Skin epidermis (tissue), 12 donors: ENCODE measurements at regions not wholly inside any gene's neighbourhood (a gene's known extent, or its start where the extent isn't known, plus 50 kb on each side); places are given as distances from the start of the nearest gene placed in this dataset.
"Not testable (repeated sequence)": the region's sequence is repeated elsewhere in the genome, so short reads cannot be mapped to it uniquely, and the experiment has no call there.

Experiments
- H3K27ac ChIP-seq, 21 experiments: fragments of 200-600 bp; sonication (generic) in 11 of 21; one replicate each; pipeline ENCODE4 v1.5.0; 2020; ENCODE audit warnings: mild to moderate bottlenecking in 3 of 21, inconsistent platforms in 2 of 21, moderate library complexity in 2 of 21
- H3K4me3 ChIP-seq, 7 experiments: fragments of 200-600 bp; sonication (generic) in 2 of 7; one replicate each; pipeline ENCODE4 v1.5.0; 2020; ENCODE audit warnings: inconsistent platforms in 2 of 7, mild to moderate bottlenecking in 2 of 7, moderate library complexity in 1 of 7

DNA sequence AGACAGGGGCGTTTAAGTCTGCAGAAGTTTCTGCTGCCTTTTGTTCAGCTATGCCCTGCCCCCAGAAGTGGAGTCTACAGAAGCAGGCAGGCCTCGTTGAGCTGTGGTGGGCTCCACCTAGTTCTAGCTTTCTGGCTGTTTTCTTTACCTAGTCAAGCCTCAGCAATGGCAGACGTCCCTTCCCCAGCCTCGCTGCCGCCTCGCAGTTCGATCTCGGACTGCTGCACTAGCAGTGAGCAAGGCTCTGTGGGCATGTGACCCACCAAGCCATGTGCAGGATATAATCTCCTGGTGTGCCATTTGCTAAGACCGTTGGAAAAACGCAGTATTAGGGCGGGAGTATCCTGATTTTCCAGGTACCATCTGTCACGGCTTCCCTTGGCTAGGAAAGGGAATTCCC lies 742.7 kb upstream of the NRXN1 start:
- not testable (repeated sequence) for H3K4me3 ChIP-seq, H3K27ac ChIP-seq

- Histone ChIP-seq H3K27ac (no peak overlapping the region), H3K4me3 (no peak overlapping the region)
Observed at GRCh38 chr2:51760441-51760840, 728.5 kb upstream of the NRXN1 start.

DNA sequence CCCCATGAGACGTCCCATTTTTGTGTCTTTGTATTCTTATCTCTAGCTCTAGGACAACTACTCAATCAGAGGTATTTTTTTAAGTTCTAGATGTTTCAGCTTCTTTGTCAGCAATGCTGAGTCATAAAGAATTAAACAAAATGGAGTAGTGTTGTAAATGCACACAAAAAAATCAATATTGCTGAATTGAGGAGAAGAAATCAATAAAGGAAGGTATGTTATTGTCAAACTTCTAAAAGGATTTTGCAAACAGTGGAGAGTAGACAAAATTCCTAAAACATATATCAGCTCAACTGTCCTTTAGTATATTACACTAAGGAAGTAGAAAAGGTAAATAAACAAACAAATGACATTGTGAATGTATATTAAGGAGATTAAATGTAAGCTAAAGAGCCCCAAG lies 726.1 kb upstream of the NRXN1 start:
- no peak overlapping the region for H3K27ac ChIP-seq

DNA sequence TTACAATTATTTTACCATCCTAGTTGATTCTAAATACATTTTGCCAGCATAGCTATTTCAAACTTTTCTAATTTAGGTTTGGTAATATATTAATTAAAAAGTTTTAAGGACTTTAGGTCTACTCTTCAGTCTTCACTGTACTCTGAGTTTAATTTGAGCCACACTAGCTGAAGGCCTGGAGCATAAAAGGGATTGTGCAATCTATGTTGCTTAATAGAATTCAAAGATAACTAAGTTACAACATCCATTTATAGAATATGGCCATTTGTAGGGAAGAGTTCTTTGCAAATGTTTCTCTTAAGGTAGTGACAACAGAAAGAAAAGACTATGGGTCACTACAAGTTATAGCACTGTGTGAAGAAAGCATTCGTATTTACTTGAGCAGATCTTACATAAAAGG lies 702.2 kb upstream of the NRXN1 start:
- no peak overlapping the region for H3K4me3 ChIP-seq
- H3K27ac ChIP-seq = no peak overlapping the region

More for the DNA sequence above, 726.1 kb upstream of the NRXN1 start:
- H3K4me3 ChIP-seq = no peak overlapping the region

DNA sequence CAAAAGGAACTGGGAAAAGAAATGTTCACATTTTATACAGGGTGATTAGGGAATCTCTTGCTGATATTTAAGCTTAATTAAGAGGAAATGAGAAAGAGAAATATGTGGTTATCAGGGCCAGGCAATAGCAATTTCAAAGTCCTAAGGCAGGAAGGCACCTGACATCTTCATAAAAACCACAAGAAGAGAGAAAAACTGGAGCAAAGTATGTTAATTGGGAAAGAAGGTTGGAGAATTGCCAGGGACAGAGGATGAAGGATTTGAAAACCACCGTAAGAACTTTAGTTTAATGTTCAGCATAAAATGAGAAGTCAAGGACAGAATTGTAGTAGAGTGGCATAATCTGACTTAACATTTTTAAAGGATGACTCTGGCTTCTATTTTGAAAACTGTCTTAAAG lies 691.8 kb upstream of the NRXN1 start:
- no peak overlapping the region for H3K27ac ChIP-seq
- H3K4me3 ChIP-seq = no peak overlapping the region

GRCh38 chr2:51722311-51722710 lies 690.4 kb upstream of the NRXN1 start:
- Histone ChIP-seq H3K27ac (no peak overlapping the region), H3K4me3 (no peak overlapping the region)

DNA sequence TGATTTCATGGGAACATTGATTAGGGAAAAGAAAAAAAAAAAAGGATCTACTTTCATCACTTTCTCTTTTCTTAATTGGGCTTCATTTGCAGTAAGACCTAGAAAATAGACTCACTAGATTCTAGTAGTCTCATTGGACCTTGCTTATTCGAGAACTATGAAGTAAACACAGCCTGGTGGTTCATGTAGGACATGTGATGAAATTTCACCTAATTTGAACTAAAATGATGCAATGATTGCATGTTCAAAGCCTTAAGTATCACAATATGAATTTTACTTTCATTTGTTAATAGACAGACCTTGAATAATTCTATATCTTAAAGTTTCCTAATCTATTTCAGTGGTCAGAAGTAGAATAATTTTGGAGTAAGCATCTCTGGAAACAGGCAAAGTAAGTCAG lies 688.9 kb upstream of the NRXN1 start:
- no peak overlapping the region for H3K27ac ChIP-seq
- H3K4me3 ChIP-seq = no peak overlapping the region

- Histone ChIP-seq H3K4me3 (no peak overlapping the region), H3K27ac (no peak overlapping the region)
Observed at GRCh38 chr2:51718881-51719280, 686.9 kb upstream of the NRXN1 start.

- Histone ChIP-seq H3K27ac (no peak overlapping the region), H3K4me3 (no peak overlapping the region)
Observed at GRCh38 chr2:51717312-51717711, 685.4 kb upstream of the NRXN1 start.

GRCh38 chr2:51711766-51712165 lies 679.8 kb upstream of the NRXN1 start:
- Histone ChIP-seq H3K4me3 (no peak overlapping the region), H3K27ac (no peak overlapping the region)

DNA sequence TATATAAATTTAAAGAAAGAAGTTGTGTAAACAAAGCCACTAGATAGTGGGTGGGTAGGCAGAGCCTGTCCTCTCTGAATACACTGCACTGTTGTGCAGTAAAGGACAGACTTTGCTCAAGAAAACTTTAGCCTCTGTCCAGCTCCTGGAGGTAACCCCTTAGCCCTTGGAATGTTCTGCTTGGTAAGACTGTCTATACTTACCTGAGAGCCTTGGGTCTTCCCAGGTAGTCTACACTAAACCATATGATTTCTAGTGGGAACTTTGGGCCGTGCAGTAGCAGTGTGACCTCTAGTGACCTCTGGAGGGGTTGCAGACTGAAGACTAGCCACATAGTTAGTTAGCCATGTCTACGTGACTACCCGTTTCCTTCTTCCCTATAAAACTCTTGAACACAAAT lies 678.3 kb upstream of the NRXN1 start:
- no peak overlapping the region for H3K27ac ChIP-seq
- H3K4me3 ChIP-seq = no peak overlapping the region

- H3K4me3 ChIP-seq = no peak overlapping the region
- no peak overlapping the region for H3K27ac ChIP-seq
Observed at GRCh38 chr2:51707625-51708024, 675.7 kb upstream of the NRXN1 start.

DNA sequence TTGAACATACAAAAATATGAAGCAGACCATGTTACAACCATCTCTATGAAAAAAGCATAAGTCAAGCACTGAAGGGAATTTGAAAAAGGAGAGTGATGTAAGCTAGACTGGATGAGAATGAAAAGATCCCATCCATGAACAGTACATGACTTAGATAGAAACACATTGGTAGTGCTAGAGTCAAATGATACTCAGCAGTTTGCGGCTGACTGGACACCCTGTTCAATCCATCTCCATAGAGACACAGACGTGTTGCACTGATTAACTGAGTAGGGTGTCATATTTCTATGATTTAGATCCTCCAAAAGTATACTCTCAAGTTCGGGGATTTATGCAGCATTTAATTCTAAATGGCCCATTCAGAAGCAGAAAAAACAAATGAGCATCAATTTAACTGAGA lies 674.3 kb upstream of the NRXN1 start:
- Histone ChIP-seq H3K27ac (no peak overlapping the region), H3K4me3 (no peak overlapping the region)

DNA sequence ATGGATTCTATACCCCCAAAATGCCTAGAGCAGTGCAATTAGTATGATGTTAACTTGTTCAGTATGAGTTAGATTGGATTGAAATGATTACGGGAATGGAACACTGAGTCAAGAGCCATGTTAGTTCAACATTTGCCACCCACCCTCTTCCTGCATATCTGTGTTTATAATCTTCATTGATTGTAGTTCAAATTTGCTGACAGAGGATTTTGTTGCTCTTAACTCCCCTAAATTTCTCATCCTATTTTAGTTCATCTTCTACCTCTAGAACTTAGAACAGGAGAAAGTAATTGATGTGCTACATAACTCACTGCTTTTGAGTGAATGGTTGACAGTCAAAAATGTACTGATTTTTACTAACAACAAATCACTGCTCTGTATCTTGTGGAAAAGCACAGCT lies 673.5 kb upstream of the NRXN1 start:
- Histone ChIP-seq H3K27ac (no peak overlapping the region), H3K4me3 (no peak overlapping the region)

- no peak overlapping the region for H3K27ac ChIP-seq
Observed at GRCh38 chr2:51698021-51698420, 666.1 kb upstream of the NRXN1 start.

DNA sequence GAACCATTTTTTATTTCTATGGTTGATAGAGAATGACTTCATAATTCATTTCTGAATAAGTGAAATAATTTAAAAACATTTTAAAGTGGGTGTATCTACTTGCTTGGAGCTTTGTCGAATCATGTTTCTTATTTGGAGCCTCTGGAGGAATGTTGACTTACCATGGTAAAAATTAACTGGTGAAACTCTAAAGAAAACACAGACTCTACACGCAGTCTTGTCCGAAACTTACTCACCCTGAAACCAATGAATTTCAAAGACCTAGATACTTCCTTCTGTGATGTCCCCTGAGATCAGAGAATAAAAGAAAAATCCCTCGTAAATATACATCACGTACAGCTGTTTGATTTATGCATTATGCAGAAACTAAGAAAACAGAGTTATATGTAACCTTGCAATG lies 665.2 kb upstream of the NRXN1 start:
- no peak overlapping the region for H3K4me3 ChIP-seq
- no peak overlapping the region for H3K27ac ChIP-seq

More at GRCh38 chr2:51698021-51698420, 666.1 kb upstream of the NRXN1 start:
- no peak overlapping the region for H3K4me3 ChIP-seq

GRCh38 chr2:51695531-51695930 lies 663.6 kb upstream of the NRXN1 start:
- no peak overlapping the region for H3K27ac ChIP-seq
- no peak overlapping the region for H3K4me3 ChIP-seq

- Histone ChIP-seq H3K27ac (no peak overlapping the region), H3K4me3 (no peak overlapping the region)
Observed at GRCh38 chr2:51693640-51694039, 661.7 kb upstream of the NRXN1 start.

GRCh38 chr2:51681854-51682253 lies 649.9 kb upstream of the NRXN1 start:
- no peak overlapping the region for H3K4me3 ChIP-seq
- no peak overlapping the region for H3K27ac ChIP-seq

- no peak overlapping the region for H3K27ac ChIP-seq
- no peak overlapping the region for H3K4me3 ChIP-seq
Observed at GRCh38 chr2:51673628-51674027, 641.7 kb upstream of the NRXN1 start.

DNA sequence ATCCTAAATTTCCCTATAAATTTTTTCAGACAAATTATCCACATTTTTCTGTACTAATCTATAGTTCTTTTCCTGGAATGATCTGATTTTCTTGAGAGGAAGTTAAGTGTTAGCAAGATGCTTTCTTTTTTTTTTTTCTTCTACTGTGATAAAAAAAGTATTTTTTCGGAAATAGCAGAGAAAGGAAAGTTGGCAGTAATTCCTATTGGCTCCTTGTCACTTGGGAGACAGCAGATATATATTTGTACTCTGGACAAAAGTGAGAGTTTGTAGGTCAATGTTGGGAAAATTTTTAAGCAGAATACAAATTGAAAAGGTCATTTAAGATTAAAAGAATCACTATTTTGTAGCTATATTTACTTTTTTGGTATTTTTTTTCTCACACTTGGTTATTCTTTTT lies 635.7 kb upstream of the NRXN1 start:
- no peak overlapping the region for H3K27ac ChIP-seq
- no peak overlapping the region for H3K4me3 ChIP-seq

DNA sequence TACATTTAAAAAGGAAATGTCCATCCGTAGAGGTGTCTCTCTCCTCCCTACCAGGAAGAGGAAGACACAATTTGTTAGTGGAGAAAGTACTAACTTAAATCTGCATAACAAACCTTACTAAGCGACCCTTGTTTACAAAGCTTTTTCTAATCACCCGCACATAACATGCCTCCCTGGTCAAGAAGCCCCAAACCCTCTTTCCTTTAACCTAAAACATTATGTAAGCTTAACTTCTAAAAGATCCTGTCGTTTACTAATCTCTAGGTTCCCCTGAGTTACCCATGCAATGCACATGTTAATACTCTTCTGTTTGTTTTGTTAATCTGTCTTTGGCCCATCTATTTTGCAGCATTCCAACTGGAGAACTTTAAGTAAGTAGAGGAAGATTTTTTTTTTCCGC lies 630.3 kb upstream of the NRXN1 start:
- no peak overlapping the region for H3K4me3 ChIP-seq
- H3K27ac ChIP-seq = no peak overlapping the region

GRCh38 chr2:51657849-51658248 lies 625.9 kb upstream of the NRXN1 start:
- no peak overlapping the region for H3K4me3 ChIP-seq
- H3K27ac ChIP-seq = no peak overlapping the region
